ENCODE measurements at regions not wholly inside any gene's neighbourhood (a gene's known extent, or its start where the extent isn't known, plus 50 kb on each side); places are given as distances from the start of the nearest gene placed in this dataset.

DNA sequence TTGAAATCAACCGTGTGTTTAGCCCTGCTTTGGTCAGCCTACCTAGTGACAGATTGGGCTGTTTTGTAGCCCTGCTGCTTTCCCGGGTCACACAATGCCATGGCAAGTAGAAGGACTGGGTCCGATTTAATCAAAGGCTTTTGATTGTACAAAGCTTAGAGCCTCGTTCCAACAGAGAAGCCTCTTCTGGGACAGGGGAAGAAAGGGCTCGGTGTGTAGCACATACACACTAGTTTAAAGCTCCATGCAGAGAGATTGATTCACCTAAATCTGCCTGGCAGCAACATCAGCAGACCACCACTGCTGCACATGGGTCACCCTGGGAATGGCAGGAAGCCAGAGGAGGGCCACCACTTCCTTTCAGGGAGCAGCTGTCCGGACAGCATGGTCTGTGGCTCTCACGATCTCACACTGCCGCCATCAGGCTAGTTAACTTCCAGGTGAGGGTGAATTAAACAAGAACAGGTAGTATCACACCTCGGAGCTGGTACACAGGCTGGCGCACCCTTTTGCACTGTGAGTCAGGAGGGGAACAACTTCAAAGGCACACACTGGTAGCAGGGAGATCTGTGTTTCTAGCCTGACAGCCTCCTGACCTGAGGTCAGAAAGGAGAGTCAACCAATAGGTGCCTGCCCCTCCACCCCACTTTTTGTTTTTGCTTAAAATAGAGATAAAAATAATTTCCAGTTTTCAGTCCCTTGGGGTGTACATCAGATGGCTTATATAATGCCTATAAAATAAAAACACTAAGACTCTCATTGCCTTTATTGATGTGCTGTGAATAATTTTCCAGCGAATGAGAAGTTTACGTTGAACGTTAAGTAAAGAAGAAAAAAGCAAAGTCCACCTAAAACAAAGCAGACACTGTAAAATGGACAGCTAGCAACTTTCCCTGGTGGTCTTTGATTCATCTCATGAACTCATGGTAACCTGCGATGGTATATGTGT is 108.5 kb downstream of the CDCA7 start:
- peaks cover 11 to 38% (median 25%) of the 10 kb centered on the region in 5 donors for H3K27me3 Mint-ChIP-seq
- H3K9me3 ChIP-seq (ENCODE audit: control insufficient read depth in 2 of 3, low read length in 3 of 3), result no peaks in the 10 kb centered on the region
- ChIA-PET POLR2A (no interaction called here), CTCF (no interaction called here)
- no peak for ATAC-seq
- H3K4me1 Mint-ChIP-seq, result no peaks in the 10 kb centered on the region
- no peak overlapping the region for H3K27ac ChIP-seq (ENCODE audit: low read depth, low read length)
- no peak for DNase-seq
- H3K36me3 Mint-ChIP-seq, result no peaks in the 10 kb centered on the region
- H3K4me3 ChIP-seq (ENCODE audit: low read length), result no peak overlapping the region
- intact Hi-C loops (cut with micrococcal nuclease), result no loop called here
- H3K27me3 ChIP-seq (ENCODE audit: control insufficient read depth in 2 of 2, insufficient read depth in 2 of 2, low read length in 2 of 2), result no peaks in the 10 kb centered on the region
- H3K4me3 Mint-ChIP-seq, result no peak overlapping the region
- no peak overlapping the region for H3K27ac Mint-ChIP-seq
- no peaks in the 10 kb centered on the region for H3K4me1 ChIP-seq (ENCODE audit: control insufficient read depth in 2 of 2, insufficient read depth in 2 of 2, low read length in 2 of 2)
- peaks cover 0 to 2% (median 0%) of the 10 kb centered on the region in 11 donors for H3K9me3 Mint-ChIP-seq
- no peaks in the 10 kb centered on the region for H3K36me3 ChIP-seq (ENCODE audit: control insufficient read depth in 2 of 3, insufficient read depth in 3 of 3, low read length in 3 of 3)

GRCh38 chr2:173463846-173464245 is 109.2 kb downstream of the CDCA7 start:
- peaks cover 11 to 38% (median 25%) of the 10 kb centered on the region in 5 donors for H3K27me3 Mint-ChIP-seq
- H3K27me3 ChIP-seq (ENCODE audit: control insufficient read depth in 2 of 2, insufficient read depth in 2 of 2, low read length in 2 of 2), result no peaks in the 10 kb centered on the region
- H3K4me1 ChIP-seq (ENCODE audit: control insufficient read depth in 2 of 2, insufficient read depth in 2 of 2, low read length in 2 of 2), result no peaks in the 10 kb centered on the region
- ChIA-PET CTCF (no interaction called here), POLR2A (no interaction called here)
- H3K4me3 Mint-ChIP-seq, result no peak overlapping the region
- H3K4me3 ChIP-seq (ENCODE audit: low read length), result no peak overlapping the region
- no peaks in the 10 kb centered on the region for H3K9me3 ChIP-seq (ENCODE audit: control insufficient read depth in 2 of 3, low read length in 3 of 3)
- no peaks in the 10 kb centered on the region for H3K36me3 Mint-ChIP-seq
- intact Hi-C loops (cut with micrococcal nuclease), result no loop called here
- H3K27ac Mint-ChIP-seq, result no peak overlapping the region
- no peak overlapping the region for H3K27ac ChIP-seq (ENCODE audit: low read depth, low read length)
- H3K4me1 Mint-ChIP-seq, result no peaks in the 10 kb centered on the region
- H3K36me3 ChIP-seq (ENCODE audit: control insufficient read depth in 2 of 3, insufficient read depth in 3 of 3, low read length in 3 of 3), result no peaks in the 10 kb centered on the region
- DNase-seq (no peak), ATAC-seq (no peak)
- peaks cover 0 to 4% (median 0%) of the 10 kb centered on the region in 11 donors for H3K9me3 Mint-ChIP-seq

GRCh38 chr2:173467751-173468150 is 113.1 kb downstream of the CDCA7 start:
- Histone ChIP-seq H3K4me1 (ENCODE audit: control insufficient read depth in 2 of 2, insufficient read depth in 2 of 2, low read length in 2 of 2) (no peaks in the 10 kb centered on the region), H3K27ac (ENCODE audit: low read depth, low read length) (no peak overlapping the region), H3K9me3 (ENCODE audit: control insufficient read depth in 2 of 3, low read length in 3 of 3) (no peaks in the 10 kb centered on the region), H3K27me3 (ENCODE audit: control insufficient read depth in 2 of 2, insufficient read depth in 2 of 2, low read length in 2 of 2) (no peaks in the 10 kb centered on the region), H3K4me3 (ENCODE audit: low read length) (no peak overlapping the region), H3K36me3 (ENCODE audit: control insufficient read depth in 2 of 3, insufficient read depth in 3 of 3, low read length in 3 of 3) (no peaks in the 10 kb centered on the region)
- Mint-ChIP-seq H3K4me1 (no peaks in the 10 kb centered on the region), H3K27ac (no peak overlapping the region), H3K9me3 (peaks cover 0 to 22% (median 9%) of the 10 kb centered on the region in 11 donors), H3K27me3 (peaks cover 11 to 24% (median 17%) of the 10 kb centered on the region in 5 donors), H3K4me3 (no peak overlapping the region), H3K36me3 (peaks cover 0 to 4% (median 0%) of the 10 kb centered on the region in 5 donors)
- ChIA-PET CTCF (no interaction called here), POLR2A (no interaction called here)
- DNase-seq (no peak), ATAC-seq (no peak)
- intact Hi-C loops (cut with micrococcal nuclease), result no loop called here

DNA sequence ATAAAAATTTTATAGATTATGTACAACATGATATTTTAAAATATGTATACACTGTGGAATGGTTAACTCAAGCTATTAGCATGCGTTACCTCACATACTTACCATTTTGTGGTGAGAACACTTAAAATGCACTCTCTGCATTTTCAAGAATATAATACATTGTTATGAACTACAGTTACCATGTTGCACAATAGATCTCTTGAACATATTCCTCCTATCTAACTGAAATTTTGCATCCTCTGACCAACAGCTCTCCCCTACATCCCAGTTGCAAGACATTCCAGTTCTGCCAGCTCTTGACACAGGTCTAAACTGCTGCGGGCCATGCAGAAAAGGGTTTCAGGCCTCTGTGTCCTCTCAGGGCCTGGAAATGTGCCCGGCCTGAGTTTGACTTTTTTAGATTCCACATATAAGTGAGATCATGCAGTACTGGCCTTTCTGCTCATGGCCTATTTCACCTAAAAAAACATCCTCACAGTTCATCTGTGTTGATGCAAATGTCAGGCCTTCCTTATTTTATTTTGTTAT is 113.7 kb downstream of the CDCA7 start:
- Mint-ChIP-seq H3K27me3 (peaks cover 7 to 24% (median 15%) of the 10 kb centered on the region in 5 donors), H3K4me1 (no peaks in the 10 kb centered on the region), H3K9me3 (peaks cover 0 to 23% (median 9%) of the 10 kb centered on the region in 11 donors), H3K27ac (no peak overlapping the region), H3K4me3 (no peak overlapping the region), H3K36me3 (peaks cover 0 to 4% (median 0%) of the 10 kb centered on the region in 5 donors)
- ChIA-PET CTCF (no interaction called here), POLR2A (no interaction called here)
- DNase-seq, result no peak
- Histone ChIP-seq H3K36me3 (ENCODE audit: control insufficient read depth in 2 of 3, insufficient read depth in 3 of 3, low read length in 3 of 3) (no peaks in the 10 kb centered on the region), H3K4me1 (ENCODE audit: control insufficient read depth in 2 of 2, insufficient read depth in 2 of 2, low read length in 2 of 2) (no peaks in the 10 kb centered on the region), H3K27me3 (ENCODE audit: control insufficient read depth in 2 of 2, insufficient read depth in 2 of 2, low read length in 2 of 2) (no peaks in the 10 kb centered on the region), H3K9me3 (ENCODE audit: control insufficient read depth in 2 of 3, low read length in 3 of 3) (no peaks in the 10 kb centered on the region), H3K4me3 (ENCODE audit: low read length) (no peak overlapping the region), H3K27ac (ENCODE audit: low read depth, low read length) (no peak overlapping the region)
- intact Hi-C loops (cut with micrococcal nuclease), result no loop called here
- ATAC-seq, result no peak

DNA sequence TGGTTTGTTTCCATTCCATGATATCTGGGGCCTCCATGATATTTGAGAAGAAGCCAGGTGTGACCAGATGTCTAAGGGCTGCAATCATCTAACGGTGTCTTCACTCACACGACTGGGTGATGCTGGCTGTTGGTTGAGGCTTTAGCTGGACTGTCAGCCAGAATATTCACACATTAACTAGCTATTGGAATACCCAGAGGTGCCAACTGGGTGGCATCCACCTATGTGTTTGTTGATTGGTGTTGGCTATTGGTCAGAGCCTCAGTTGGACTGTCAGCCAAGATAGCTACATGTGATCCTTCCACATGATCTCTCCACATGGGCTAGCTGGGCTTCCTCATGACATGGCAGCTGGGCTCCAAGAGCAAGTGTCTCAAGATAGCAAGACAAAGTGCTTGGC is 117.4 kb downstream of the CDCA7 start:
- no peak overlapping the region for H3K4me3 ChIP-seq (ENCODE audit: low read length)
- Mint-ChIP-seq H3K4me1 (peaks cover 0 to under 1% (median 0%) of the 10 kb centered on the region in 7 donors), H3K4me3 (no peak overlapping the region), H3K27ac (no peak overlapping the region), H3K27me3 (peaks cover 11 to 31% (median 23%) of the 10 kb centered on the region in 5 donors), H3K36me3 (peaks cover 0 to 4% (median 0%) of the 10 kb centered on the region in 5 donors), H3K9me3 (peaks cover 0 to 23% (median 8%) of the 10 kb centered on the region in 11 donors)
- no peak overlapping the region for H3K27ac ChIP-seq (ENCODE audit: low read depth, low read length)
- ChIA-PET CTCF (no interaction called here), POLR2A (no interaction called here)
- ATAC-seq, result no peak
- no peaks in the 10 kb centered on the region for H3K4me1 ChIP-seq (ENCODE audit: control insufficient read depth in 2 of 2, insufficient read depth in 2 of 2, low read length in 2 of 2)
- intact Hi-C loops (cut with micrococcal nuclease), result no loop called here
- no peaks in the 10 kb centered on the region for H3K9me3 ChIP-seq (ENCODE audit: control insufficient read depth in 2 of 3, low read length in 3 of 3)
- DNase-seq, result no peak
- no peaks in the 10 kb centered on the region for H3K27me3 ChIP-seq (ENCODE audit: control insufficient read depth in 2 of 2, insufficient read depth in 2 of 2, low read length in 2 of 2)
- no peaks in the 10 kb centered on the region for H3K36me3 ChIP-seq (ENCODE audit: control insufficient read depth in 2 of 3, insufficient read depth in 3 of 3, low read length in 3 of 3)

DNA sequence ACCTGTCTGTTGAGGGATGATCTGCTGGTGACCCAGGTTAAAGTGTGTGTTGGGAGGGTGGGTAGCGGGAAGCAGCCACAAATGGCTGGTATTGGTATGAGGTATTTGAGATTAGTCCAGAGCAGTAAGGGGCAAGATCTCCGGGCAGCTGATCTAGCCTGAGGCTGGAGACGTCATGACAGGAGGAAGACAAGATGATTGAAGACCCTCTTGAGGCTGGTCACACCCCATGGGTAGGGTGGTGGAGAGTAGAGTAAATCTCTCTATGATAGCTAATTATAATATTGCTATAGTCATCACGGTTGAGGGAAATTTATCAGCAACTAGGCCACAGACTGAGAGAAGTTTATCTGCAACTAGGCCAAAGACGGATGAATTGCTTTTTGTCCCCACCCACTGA is 128.5 kb downstream of the CDCA7 start:
- ChIA-PET CTCF (no interaction called here), POLR2A (no interaction called here)
- ATAC-seq, result no peak
- H3K27ac ChIP-seq (ENCODE audit: low read depth, low read length), result no peak overlapping the region
- no peak for DNase-seq
- no peaks in the 10 kb centered on the region for H3K4me1 ChIP-seq (ENCODE audit: control insufficient read depth in 2 of 2, insufficient read depth in 2 of 2, low read length in 2 of 2)
- H3K9me3 Mint-ChIP-seq, result no peaks in the 10 kb centered on the region
- H3K36me3 Mint-ChIP-seq, result no peaks in the 10 kb centered on the region
- H3K27me3 ChIP-seq (ENCODE audit: control insufficient read depth in 2 of 2, insufficient read depth in 2 of 2, low read length in 2 of 2), result no peaks in the 10 kb centered on the region
- H3K4me3 ChIP-seq (ENCODE audit: low read length), result no peak overlapping the region
- H3K9me3 ChIP-seq (ENCODE audit: control insufficient read depth in 2 of 3, low read length in 3 of 3), result no peaks in the 10 kb centered on the region
- no peak overlapping the region for H3K27ac Mint-ChIP-seq
- no peaks in the 10 kb centered on the region for H3K4me1 Mint-ChIP-seq
- no peak overlapping the region for H3K4me3 Mint-ChIP-seq
- intact Hi-C loops (cut with micrococcal nuclease), result no loop called here
- H3K36me3 ChIP-seq (ENCODE audit: control insufficient read depth in 2 of 3, insufficient read depth in 3 of 3, low read length in 3 of 3), result no peaks in the 10 kb centered on the region
- peaks cover 0 to 6% (median 3%) of the 10 kb centered on the region in 5 donors for H3K27me3 Mint-ChIP-seq

- intact Hi-C loops (cut with micrococcal nuclease), result no loop called here
- H3K36me3 ChIP-seq (ENCODE audit: control insufficient read depth in 2 of 3, insufficient read depth in 3 of 3, low read length in 3 of 3), result no peaks in the 10 kb centered on the region
- H3K4me3 ChIP-seq (ENCODE audit: low read length), result no peak overlapping the region
- H3K36me3 Mint-ChIP-seq, result no peaks in the 10 kb centered on the region
- ChIA-PET CTCF (no interaction called here), POLR2A (no interaction called here)
- no peak overlapping the region for H3K27ac ChIP-seq (ENCODE audit: low read depth, low read length)
- H3K27me3 ChIP-seq (ENCODE audit: control insufficient read depth in 2 of 2, insufficient read depth in 2 of 2, low read length in 2 of 2), result no peaks in the 10 kb centered on the region
- H3K4me3 Mint-ChIP-seq, result no peak overlapping the region
- H3K4me1 Mint-ChIP-seq, result no peaks in the 10 kb centered on the region
- peaks cover 0 to 2% (median 0%) of the 10 kb centered on the region in 11 donors for H3K9me3 Mint-ChIP-seq
- no peak for DNase-seq
- no peak for ATAC-seq
- no peaks in the 10 kb centered on the region for H3K9me3 ChIP-seq (ENCODE audit: control insufficient read depth in 2 of 3, low read length in 3 of 3)
- no peaks in the 10 kb centered on the region for H3K4me1 ChIP-seq (ENCODE audit: control insufficient read depth in 2 of 2, insufficient read depth in 2 of 2, low read length in 2 of 2)
- H3K27ac Mint-ChIP-seq, result no peak overlapping the region
- peaks cover 7 to 18% (median 14%) of the 10 kb centered on the region in 5 donors for H3K27me3 Mint-ChIP-seq
Observed at GRCh38 chr2:173488861-173489260, 134.2 kb downstream of the CDCA7 start.

All from naive thymus-derived CD4-positive, alpha-beta T cell (primary cell).